Erythroblast (primary cell): ENCODE measurements at regions not wholly inside any gene's neighbourhood (a gene's known extent, or its start where the extent isn't known, plus 50 kb on each side); places are given as distances from the start of the nearest gene placed in this dataset.

ENCODE experiments used
- GATA1 ChIP-seq: IDR thresholded peaks from 2 replicates; pipeline ENCODE4 v1.6.1; 2011; ENCODE audit warnings: low read depth, mild to moderate bottlenecking, control low read depth, low read length, moderate library complexity
- POLR2A ChIP-seq: IDR thresholded peaks from 2 replicates; pipeline ENCODE4 v1.6.1; 2011; ENCODE audit warnings: mild to moderate bottlenecking, low read length

- TF ChIP-seq POLR2A, result no peak
- no peak for TF ChIP-seq GATA1
Observed at GRCh38 chr1:213618094-213618493, 369.7 kb upstream of the PROX1 start.
